Erythroblast (primary cell): ENCODE measurements at regions not wholly inside any gene's neighbourhood (a gene's known extent, or its start where the extent isn't known, plus 50 kb on each side); places are given as distances from the start of the nearest gene placed in this dataset.
"Not testable (repeated sequence)": the region's sequence is repeated elsewhere in the genome, so short reads cannot be mapped to it uniquely, and the experiment has no call there.

Experiments used
- GATA1 ChIP-seq: IDR thresholded peaks from 2 replicates; pipeline ENCODE4 v1.6.1; 2011; ENCODE audit warnings: low read depth, mild to moderate bottlenecking, control low read depth, low read length, moderate library complexity
- POLR2A ChIP-seq: IDR thresholded peaks from 2 replicates; pipeline ENCODE4 v1.6.1; 2011; ENCODE audit warnings: mild to moderate bottlenecking, low read length

DNA sequence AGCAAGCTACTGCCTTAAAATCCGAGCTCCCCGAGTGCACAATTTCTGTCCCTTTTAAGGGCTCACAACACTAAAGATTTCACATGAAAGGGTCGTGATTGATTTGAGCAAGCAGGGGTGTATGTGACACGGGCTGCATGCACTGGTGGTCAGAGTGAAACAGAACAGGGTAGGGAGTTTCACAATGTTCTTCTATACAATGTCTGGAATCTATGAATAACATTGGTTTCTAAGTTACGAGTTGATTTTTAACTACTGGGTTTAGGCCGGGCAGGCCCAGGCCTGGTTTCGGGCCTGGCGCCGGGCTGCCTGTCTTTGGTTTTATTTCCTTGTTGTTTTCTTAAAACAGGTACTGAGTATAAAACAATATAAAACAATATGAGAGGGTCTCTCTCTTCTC is 199.9 kb upstream of the CHORDC1 start:
- TF ChIP-seq POLR2A, GATA1: not testable (repeated sequence)
